ENCODE measurements at regions not wholly inside any gene's neighbourhood (a gene's known extent, or its start where the extent isn't known, plus 50 kb on each side); places are given as distances from the start of the nearest gene placed in this dataset.

GRCh38 chr16:48909231-48909630 lies 299.3 kb upstream of the N4BP1 start:
- H3K4me1 ChIP-seq (replicated peaks): peaks cover 5% of the 10 kb centered on the region; the same call in 1 of the 2 replicates
- no peak overlapping the region for H3K27ac ChIP-seq
- DNase-seq (ENCODE audit: low read depth in 1 of 2, low spot score in 2 of 2): no peak
- H3K36me3 ChIP-seq: no peaks in the 10 kb centered on the region
- H3K9me3 ChIP-seq (replicated peaks): no peaks in the 10 kb centered on the region
- H3K27me3 ChIP-seq (replicated peaks): no peaks in the 10 kb centered on the region
- H3K4me3 ChIP-seq: no peak overlapping the region

GRCh38 chr16:48907906-48908634 lies 298.1 kb upstream of the N4BP1 start:
- Histone ChIP-seq H3K27me3 (replicated peaks) (peaks cover under 1% of the 10 kb centered on the region; the same call in 1 of the 2 replicates), H3K36me3 (no peaks in the 10 kb centered on the region), H3K9me3 (replicated peaks) (no peaks in the 10 kb centered on the region), H3K4me1 (replicated peaks) (peaks cover 5% of the 10 kb centered on the region; the same call in 1 of the 2 replicates), H3K4me3 (no peak overlapping the region), H3K27ac (no peak overlapping the region)
- no peak for DNase-seq (ENCODE audit: low read depth in 1 of 2, low spot score in 2 of 2)

- no peaks in the 10 kb centered on the region for H3K4me1 ChIP-seq (replicated peaks)
- no peak for DNase-seq (ENCODE audit: low read depth in 1 of 2, low spot score in 2 of 2)
- H3K27ac ChIP-seq: no peak overlapping the region
- no peaks in the 10 kb centered on the region for H3K36me3 ChIP-seq
- H3K4me3 ChIP-seq: no peak overlapping the region
- H3K9me3 ChIP-seq (replicated peaks): no peaks in the 10 kb centered on the region
- H3K27me3 ChIP-seq (replicated peaks): peaks cover 23% of the 10 kb centered on the region
Observed at GRCh38 chr16:48905632-48906505, 295.9 kb upstream of the N4BP1 start.

- no peaks in the 10 kb centered on the region for H3K4me1 ChIP-seq (replicated peaks)
- H3K9me3 ChIP-seq (replicated peaks): no peaks in the 10 kb centered on the region
- no peak overlapping the region for H3K27ac ChIP-seq
- H3K4me3 ChIP-seq: no peak overlapping the region
- H3K27me3 ChIP-seq (replicated peaks): peaks cover 28% of the 10 kb centered on the region
- H3K36me3 ChIP-seq: no peaks in the 10 kb centered on the region
- DNase-seq (ENCODE audit: low read depth in 1 of 2, low spot score in 2 of 2): no peak
Observed at GRCh38 chr16:48904333-48904732, 294.4 kb upstream of the N4BP1 start.

- Histone ChIP-seq H3K36me3 (no peaks in the 10 kb centered on the region), H3K4me3 (no peak overlapping the region), H3K27me3 (replicated peaks) (peaks cover 31% of the 10 kb centered on the region), H3K27ac (no peak overlapping the region), H3K4me1 (replicated peaks) (no peaks in the 10 kb centered on the region), H3K9me3 (replicated peaks) (no peaks in the 10 kb centered on the region)
- no peak for DNase-seq (ENCODE audit: low read depth in 1 of 2, low spot score in 2 of 2)
Observed at GRCh38 chr16:48903039-48903438, 293.1 kb upstream of the N4BP1 start.

GRCh38 chr16:48901712-48902374 lies 291.9 kb upstream of the N4BP1 start:
- no peaks in the 10 kb centered on the region for H3K4me1 ChIP-seq (replicated peaks)
- no peak overlapping the region for H3K4me3 ChIP-seq

GRCh38 chr16:48899500-48899899 lies 289.5 kb upstream of the N4BP1 start:
- Histone ChIP-seq H3K4me1 (replicated peaks) (no peaks in the 10 kb centered on the region), H3K27ac (no peak overlapping the region), H3K4me3 (no peak overlapping the region), H3K9me3 (replicated peaks) (no peaks in the 10 kb centered on the region), H3K36me3 (no peaks in the 10 kb centered on the region), H3K27me3 (replicated peaks) (peaks cover 31% of the 10 kb centered on the region)
- DNase-seq (ENCODE audit: low read depth in 1 of 2, low spot score in 2 of 2): no peak

More at GRCh38 chr16:48901712-48902374, 291.9 kb upstream of the N4BP1 start:
- Histone ChIP-seq H3K27ac (no peak overlapping the region), H3K9me3 (replicated peaks) (no peaks in the 10 kb centered on the region), H3K36me3 (no peaks in the 10 kb centered on the region), H3K27me3 (replicated peaks) (peaks cover 31% of the 10 kb centered on the region)
- DNase-seq (ENCODE audit: low read depth in 1 of 2, low spot score in 2 of 2): no peak

- no peak overlapping the region for H3K27ac ChIP-seq
- no peak for DNase-seq (ENCODE audit: low read depth in 1 of 2, low spot score in 2 of 2)
- peaks cover 27% of the 10 kb centered on the region for H3K27me3 ChIP-seq (replicated peaks)
- no peaks in the 10 kb centered on the region for H3K4me1 ChIP-seq (replicated peaks)
- H3K9me3 ChIP-seq (replicated peaks): no peaks in the 10 kb centered on the region
- no peaks in the 10 kb centered on the region for H3K36me3 ChIP-seq
- H3K4me3 ChIP-seq: no peak overlapping the region
Observed at GRCh38 chr16:48897698-48898205, 287.8 kb upstream of the N4BP1 start.

GRCh38 chr16:48895142-48895541 lies 285.2 kb upstream of the N4BP1 start:
- Histone ChIP-seq H3K4me1 (replicated peaks) (no peaks in the 10 kb centered on the region), H3K36me3 (no peaks in the 10 kb centered on the region), H3K9me3 (replicated peaks) (no peaks in the 10 kb centered on the region), H3K27me3 (replicated peaks) (peaks cover 7% of the 10 kb centered on the region), H3K27ac (no peak overlapping the region), H3K4me3 (no peak overlapping the region)
- DNase-seq (ENCODE audit: low read depth in 1 of 2, low spot score in 2 of 2): no peak

- H3K9me3 ChIP-seq (replicated peaks): no peaks in the 10 kb centered on the region
- H3K27ac ChIP-seq: no peak overlapping the region
Observed at GRCh38 chr16:48892893-48893292, 282.9 kb upstream of the N4BP1 start.

GRCh38 chr16:48887646-48888210 lies 277.7 kb upstream of the N4BP1 start:
- no peak overlapping the region for H3K27ac ChIP-seq
- no peaks in the 10 kb centered on the region for H3K36me3 ChIP-seq
- 0 out of 2 replicates have a peak, but pooled peaks cover 2% of the 10 kb centered on the region for H3K27me3 ChIP-seq (replicated peaks)
- H3K4me1 ChIP-seq (replicated peaks): no peaks in the 10 kb centered on the region
- DNase-seq (ENCODE audit: low read depth in 1 of 2, low spot score in 2 of 2): no peak
- no peak overlapping the region for H3K4me3 ChIP-seq
- no peaks in the 10 kb centered on the region for H3K9me3 ChIP-seq (replicated peaks)

More at GRCh38 chr16:48892893-48893292, 282.9 kb upstream of the N4BP1 start:
- no peaks in the 10 kb centered on the region for H3K36me3 ChIP-seq
- H3K4me1 ChIP-seq (replicated peaks): no peaks in the 10 kb centered on the region
- no peak overlapping the region for H3K4me3 ChIP-seq
- H3K27me3 ChIP-seq (replicated peaks): peaks cover 2% of the 10 kb centered on the region; the same call in 1 of the 2 replicates
- no peak for DNase-seq (ENCODE audit: low read depth in 1 of 2, low spot score in 2 of 2)

GRCh38 chr16:48885471-48885870 lies 275.5 kb upstream of the N4BP1 start:
- no peak overlapping the region for H3K4me3 ChIP-seq
- DNase-seq (ENCODE audit: low read depth in 1 of 2, low spot score in 2 of 2): no peak

GRCh38 chr16:48881272-48881671 lies 271.3 kb upstream of the N4BP1 start:
- Histone ChIP-seq H3K27ac (no peak overlapping the region), H3K4me1 (replicated peaks) (no peaks in the 10 kb centered on the region), H3K27me3 (replicated peaks) (no peaks in the 10 kb centered on the region; the same call in 1 of the 2 replicates), H3K36me3 (no peaks in the 10 kb centered on the region), H3K9me3 (replicated peaks) (no peaks in the 10 kb centered on the region), H3K4me3 (no peak overlapping the region)
- DNase-seq (ENCODE audit: low read depth in 1 of 2, low spot score in 2 of 2): no peak

More at GRCh38 chr16:48885471-48885870, 275.5 kb upstream of the N4BP1 start:
- no peak overlapping the region for H3K27ac ChIP-seq
- H3K36me3 ChIP-seq: no peaks in the 10 kb centered on the region
- no peaks in the 10 kb centered on the region for H3K27me3 ChIP-seq (replicated peaks)
- no peaks in the 10 kb centered on the region for H3K9me3 ChIP-seq (replicated peaks)
- H3K4me1 ChIP-seq (replicated peaks): no peaks in the 10 kb centered on the region
